Prostate gland (tissue), 2 donors: ENCODE measurements at regions not wholly inside any gene's neighbourhood (a gene's known extent, or its start where the extent isn't known, plus 50 kb on each side); places are given as distances from the start of the nearest gene placed in this dataset.

ENCODE experiments used
- DNase-seq: peaks from one replicate; pipeline ENCODE4 v3.0.0-alpha.2; 2019; ENCODE audit warnings: low spot score
- H3K27ac ChIP-seq, 2 donors: fragments of 200-600 bp; sonication (generic); 2 replicates each; pipeline ENCODE4 v1.5.1; 2017 to 2019
- H3K27me3 ChIP-seq: fragments of 200-600 bp; sonication (generic); replicated peaks from 2 replicates; pipeline ENCODE4 v1.5.1; 2019; ENCODE audit not compliant: insufficient read depth
- H3K36me3 ChIP-seq, 2 donors: fragments of 200-600 bp; sonication (generic); 1 replicate in 1 of 2; 2 replicates in 1 of 2; pipeline versions ENCODE4 v1.5.1 to v1.8.1; 2017 to 2019
- H3K4me1 ChIP-seq: fragments of 200-600 bp; sonication (generic); replicated peaks from 2 replicates; pipeline ENCODE4 v1.5.1; 2019
- H3K4me3 ChIP-seq, 2 donors: fragments of 200-600 bp; sonication (generic); 2 replicates each; pipeline ENCODE4 v1.5.1; 2017 to 2019
- H3K9me3 ChIP-seq: fragments of 200-600 bp; sonication (generic); 2 replicates; pipeline ENCODE4 v1.5.1; 2017
- POLR2A ChIP-seq: fragments of 450-650 bp; IDR thresholded peaks from one replicate; pipeline ENCODE4 v1.6.1; 2016; ENCODE audit warnings: antibody characterized with exemption, mild to moderate bottlenecking
- POLR2AphosphoS5 ChIP-seq: sonication (generic); formaldehyde crosslinking; IDR thresholded peaks from one replicate; pipeline ENCODE4 v1.6.1; 2017; ENCODE audit warnings: antibody characterized with exemption
- WGBS: methylation state at CpG from one replicate; pipeline ENCODE4 v1.1.5; 2018; 5-methylcytosine and 5-hydroxymethylcytosine counted together
- intact Hi-C: fragments of 100-400 bp; cut with DNase I; formaldehyde crosslinking; loops from one replicate; pipeline ENCODE4 v1.14.2; 2022
- TF ChIP-seq, protein P1 (sequence below), 4 experiments: fragments of 200-600 bp in 2 of 4; fragments of 450-650 bp in 2 of 4; sonication (generic) in 2 of 4; IDR thresholded peaks; 1 replicate in 3 of 4; 2 replicates in 1 of 4; pipeline ENCODE4 v1.5.1; 2016 to 2019; ENCODE audit warnings: antibody characterized with exemption in 4 of 4, mild to moderate bottlenecking in 2 of 4, moderate library complexity in 2 of 4

DNA sequence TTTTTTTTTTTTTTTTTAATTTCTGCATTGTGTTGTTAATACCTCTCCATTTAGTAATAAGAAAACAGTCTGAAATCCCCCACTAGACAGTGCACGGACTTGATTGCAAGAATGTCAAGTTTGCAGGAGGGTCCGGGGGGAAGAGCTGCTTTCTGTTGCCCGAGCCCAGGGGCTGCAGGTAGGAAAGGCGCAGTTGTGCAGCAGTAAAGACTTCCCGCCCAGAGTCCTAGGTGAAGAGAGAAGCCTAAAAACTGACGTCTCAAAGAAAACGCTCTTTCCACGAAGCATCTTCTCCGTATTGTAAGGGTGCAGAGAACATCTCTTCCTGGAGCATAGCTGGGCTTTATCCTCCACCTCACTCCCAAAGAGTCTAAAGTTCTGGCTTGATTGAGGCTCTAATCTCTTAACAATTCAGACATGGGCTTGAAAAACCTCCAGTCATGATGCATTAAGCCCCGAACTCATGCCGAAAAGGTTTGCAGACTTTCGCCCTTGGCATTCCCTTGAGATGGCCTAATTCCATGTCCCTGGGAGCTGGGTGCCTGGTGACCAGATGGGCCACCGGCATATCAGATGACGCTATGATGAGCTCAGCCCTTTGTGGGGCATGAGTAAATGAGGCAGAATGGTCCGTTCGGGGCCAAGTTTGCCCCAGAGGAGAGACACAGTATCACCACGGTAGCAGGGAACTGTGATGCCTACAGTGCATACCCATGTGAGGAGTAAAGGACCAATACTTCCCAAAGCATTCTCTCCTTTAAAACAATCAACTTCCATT is 436.2 kb upstream of the ZFHX3 start:
- Histone ChIP-seq H3K27ac (no peak overlapping the region), H3K4me1 (no peaks in the 10 kb centered on the region), H3K27me3 (no peaks in the 10 kb centered on the region), H3K9me3 (no peaks in the 10 kb centered on the region), H3K4me3 (no peak overlapping the region), H3K36me3 (no peaks in the 10 kb centered on the region)
- TF ChIP-seq POLR2A (no peak), POLR2AphosphoS5 (no peak)
- TF ChIP-seq, protein P1, sequence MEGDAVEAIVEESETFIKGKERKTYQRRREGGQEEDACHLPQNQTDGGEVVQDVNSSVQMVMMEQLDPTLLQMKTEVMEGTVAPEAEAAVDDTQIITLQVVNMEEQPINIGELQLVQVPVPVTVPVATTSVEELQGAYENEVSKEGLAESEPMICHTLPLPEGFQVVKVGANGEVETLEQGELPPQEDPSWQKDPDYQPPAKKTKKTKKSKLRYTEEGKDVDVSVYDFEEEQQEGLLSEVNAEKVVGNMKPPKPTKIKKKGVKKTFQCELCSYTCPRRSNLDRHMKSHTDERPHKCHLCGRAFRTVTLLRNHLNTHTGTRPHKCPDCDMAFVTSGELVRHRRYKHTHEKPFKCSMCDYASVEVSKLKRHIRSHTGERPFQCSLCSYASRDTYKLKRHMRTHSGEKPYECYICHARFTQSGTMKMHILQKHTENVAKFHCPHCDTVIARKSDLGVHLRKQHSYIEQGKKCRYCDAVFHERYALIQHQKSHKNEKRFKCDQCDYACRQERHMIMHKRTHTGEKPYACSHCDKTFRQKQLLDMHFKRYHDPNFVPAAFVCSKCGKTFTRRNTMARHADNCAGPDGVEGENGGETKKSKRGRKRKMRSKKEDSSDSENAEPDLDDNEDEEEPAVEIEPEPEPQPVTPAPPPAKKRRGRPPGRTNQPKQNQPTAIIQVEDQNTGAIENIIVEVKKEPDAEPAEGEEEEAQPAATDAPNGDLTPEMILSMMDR (IDR thresholded peaks at IDR 0.05) = no peak
- no peak for DNase-seq
- intact Hi-C loops = no loop called here
- 86% methylated on average over 17 of the region's 17 CpGs for WGBS

DNA sequence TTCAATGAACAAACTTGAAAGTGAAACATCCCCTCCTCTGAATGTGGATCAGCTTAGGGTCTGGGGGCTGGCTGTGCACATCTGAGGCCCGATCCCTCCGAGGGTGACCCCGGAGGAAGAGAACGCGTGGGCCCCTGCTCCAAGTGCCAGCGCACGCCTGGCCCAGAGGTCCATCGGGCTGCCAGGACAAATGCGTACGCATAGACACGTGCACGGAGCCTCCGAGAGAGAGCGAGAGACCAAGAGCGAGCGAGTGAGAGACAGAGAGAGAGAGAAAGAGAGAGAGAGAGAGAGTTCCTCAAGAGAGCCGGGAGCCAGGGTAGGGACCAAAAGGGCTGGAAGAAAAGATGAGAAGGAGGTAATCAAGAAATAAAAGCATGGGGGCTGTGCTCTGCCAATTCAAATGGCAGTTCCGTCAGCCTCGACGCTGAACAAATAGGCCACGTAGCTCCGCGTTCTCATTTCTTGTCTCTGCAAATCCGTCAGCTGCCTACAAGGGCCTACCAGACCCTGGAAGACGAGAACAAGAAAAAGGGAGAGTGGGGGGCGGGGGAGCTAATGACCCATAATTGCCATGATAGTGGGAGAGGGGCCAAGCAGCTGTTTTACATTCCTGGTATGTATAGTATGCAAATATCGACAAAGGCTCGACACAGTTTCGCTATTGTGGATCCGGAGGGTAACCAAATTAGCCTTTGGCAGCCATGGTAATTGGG is 435.3 kb upstream of the ZFHX3 start:
- Histone ChIP-seq H3K4me3 (no peak overlapping the region), H3K4me1 (no peaks in the 10 kb centered on the region), H3K27me3 (no peaks in the 10 kb centered on the region), H3K27ac (no peak overlapping the region), H3K9me3 (no peaks in the 10 kb centered on the region), H3K36me3 (no peaks in the 10 kb centered on the region)
- DNase-seq = no peak
- intact Hi-C loops = no loop called here
- WGBS = 31% methylated on average over 30 of the region's 30 CpGs
- TF ChIP-seq POLR2AphosphoS5 = no peak
- TF ChIP-seq, protein P1 (IDR thresholded peaks at IDR 0.05) = no peak
- no peak for TF ChIP-seq POLR2A

DNA sequence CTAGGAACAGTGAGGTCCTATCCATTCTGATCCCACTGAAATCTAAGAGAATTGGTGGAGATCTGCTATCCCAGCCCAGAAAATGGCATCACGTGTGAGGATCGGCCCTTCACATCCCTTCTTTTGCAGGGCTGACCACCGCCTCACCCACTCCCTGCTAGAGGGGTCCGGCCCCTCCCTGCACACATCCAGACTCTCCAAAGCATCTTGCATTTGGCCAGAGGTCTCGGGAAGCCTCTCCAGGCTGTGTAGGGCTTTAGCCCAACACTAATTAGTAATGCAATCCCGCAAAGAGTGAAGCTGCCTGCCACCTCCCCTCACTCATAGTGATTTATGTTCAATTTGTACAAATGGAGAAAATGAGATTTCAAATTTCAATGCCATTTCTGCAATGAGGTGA is 434.4 kb upstream of the ZFHX3 start:
- Histone ChIP-seq H3K27me3 (no peaks in the 10 kb centered on the region), H3K9me3 (no peaks in the 10 kb centered on the region), H3K36me3 (no peaks in the 10 kb centered on the region), H3K27ac (no peak overlapping the region), H3K4me1 (no peaks in the 10 kb centered on the region), H3K4me3 (no peak overlapping the region)
- 90% methylated on average over 6 of the region's 6 CpGs for WGBS
- no peak for DNase-seq
- TF ChIP-seq POLR2A (no peak), POLR2AphosphoS5 (no peak)
- TF ChIP-seq, protein P1 (IDR thresholded peaks at IDR 0.05) = no peak
- intact Hi-C loops = no loop called here

DNA sequence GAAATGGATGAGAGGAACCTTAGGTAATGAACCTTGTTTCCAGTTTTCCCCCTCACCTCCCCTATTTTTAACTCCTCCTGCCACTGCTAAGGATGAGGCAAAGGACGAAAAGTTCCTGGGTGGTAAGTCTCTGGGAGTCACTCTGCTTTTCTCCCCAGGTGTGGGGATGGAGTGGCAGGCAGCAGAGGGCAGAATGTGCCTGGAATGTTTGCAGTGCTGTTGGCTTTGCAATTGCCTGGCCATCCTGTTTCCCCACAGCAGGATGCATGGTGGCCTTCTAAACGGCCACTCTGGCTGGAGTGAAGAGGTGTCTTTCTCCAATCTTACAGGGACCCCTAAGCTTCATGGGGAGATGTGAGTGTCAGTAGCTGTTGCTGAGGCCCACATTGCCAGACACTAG is 432.5 kb upstream of the ZFHX3 start:
- no peak overlapping the region for H3K4me3 ChIP-seq
- no peaks in the 10 kb centered on the region for H3K4me1 ChIP-seq
- no peak for DNase-seq
- intact Hi-C loops = no loop called here
- WGBS = 60% methylated on average over 2 of the region's 2 CpGs
- no peaks in the 10 kb centered on the region for H3K27me3 ChIP-seq
- no peaks in the 10 kb centered on the region for H3K36me3 ChIP-seq
- no peaks in the 10 kb centered on the region for H3K9me3 ChIP-seq
- TF ChIP-seq POLR2A (no peak), POLR2AphosphoS5 (no peak)
- TF ChIP-seq, protein P1 (IDR thresholded peaks at IDR 0.05) = no peak
- H3K27ac ChIP-seq = no peak overlapping the region

DNA sequence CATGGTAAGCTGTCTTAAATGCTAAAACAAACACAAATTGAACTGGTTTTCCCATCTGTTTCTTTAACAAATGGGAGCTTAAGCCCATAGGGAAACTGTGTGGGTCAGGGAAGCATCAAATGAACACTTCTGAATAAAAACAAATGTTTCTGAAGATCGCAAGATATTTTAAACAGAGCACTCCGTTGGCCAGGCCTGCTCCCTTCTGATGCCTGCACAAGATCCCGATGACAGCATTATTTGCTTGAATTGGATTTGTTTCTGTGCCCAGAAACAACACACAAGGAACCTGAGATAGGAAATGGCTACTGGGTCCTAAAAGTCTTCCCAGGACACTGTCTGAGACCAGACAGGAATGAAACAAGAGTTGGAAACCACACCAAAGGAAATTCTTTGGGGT is 425.8 kb upstream of the ZFHX3 start:
- Histone ChIP-seq H3K27ac (no peak overlapping the region), H3K27me3 (no peaks in the 10 kb centered on the region), H3K4me3 (no peak overlapping the region), H3K4me1 (no peaks in the 10 kb centered on the region), H3K9me3 (no peaks in the 10 kb centered on the region), H3K36me3 (no peaks in the 10 kb centered on the region)
- intact Hi-C loops = loop anchor here (10.0 kb wide), 1 partner anchor 59 kb away; no protein-coding TSS in a partner anchor
- no peak for DNase-seq
- 24% methylated on average over 3 of the region's 3 CpGs for WGBS
- no peak for TF ChIP-seq POLR2A
- TF ChIP-seq POLR2AphosphoS5 = no peak
- TF ChIP-seq, protein P1 (IDR thresholded peaks at IDR 0.05) = no peak
